K562 (cell line): ENCODE measurements at regions not wholly inside any gene's neighbourhood (a gene's known extent, or its start where the extent isn't known, plus 50 kb on each side); places are given as distances from the start of the nearest gene placed in this dataset.

Source experiments
- CAMTA2 ChIP-seq: fragments of 250-450 bp; sonication (Bioruptor Pico); conservative IDR thresholded peaks from 2 replicates; pipeline ENCODE4 v1.5.1; 2022
- CHD4 ChIP-seq: fragments of 200-600 bp; sonication (generic); IDR thresholded peaks from 3 replicates; pipeline ENCODE4 v1.6.1; 2012; ENCODE audit warnings: low read depth, mild to moderate bottlenecking, mixed read lengths, low read length, inconsistent platforms; ENCODE audit not compliant: insufficient read depth, insufficient replicate concordance, poor library complexity, severe bottlenecking
- CLOCK ChIP-seq: fragments of 250-450 bp; sonication (Bioruptor Pico); IDR thresholded peaks from 2 replicates; pipeline ENCODE4 v1.4.0; 2020; ENCODE audit warnings: mild to moderate bottlenecking, moderate library complexity, borderline replicate concordance
- CREM ChIP-seq: IDR thresholded peaks from 2 replicates; pipeline ENCODE4 v1.6.1; 2014; ENCODE audit warnings: antibody characterized with exemption, low read depth
- ILK ChIP-seq: fragments of 450-650 bp; IDR thresholded peaks from 2 replicates; pipeline ENCODE4 v1.6.1; 2016; ENCODE audit warnings: missing genetic modification characterization, low read depth, mild to moderate bottlenecking, missing compliant biosample characterization, moderate library complexity, borderline replicate concordance
- KDM2B ChIP-seq: fragments of 250-450 bp; sonication (Bioruptor Pico); IDR thresholded peaks from 2 replicates; pipeline ENCODE4 v1.8.0; 2021; ENCODE audit warnings: mild to moderate bottlenecking, moderate library complexity
- MAFK ChIP-seq: IDR thresholded peaks from 2 replicates; pipeline ENCODE4 v1.6.1; 2011; ENCODE audit warnings: low read length, improper control_type of control experiment
- MECOM ChIP-seq: fragments of 250-450 bp; sonication (Bioruptor Pico); IDR thresholded peaks from 2 replicates; pipeline ENCODE4 v1.8.0; 2022; ENCODE audit warnings: inconsistent platforms
- SMARCA4 ChIP-seq: fragments of 450-650 bp; IDR thresholded peaks from 2 replicates; pipeline ENCODE4 v1.6.1; 2016
- TCFL5 ChIP-seq: fragments of 250-450 bp; sonication (Bioruptor Pico); conservative IDR thresholded peaks from 2 replicates; pipeline ENCODE4 v1.6.1; 2021; ENCODE audit warnings: mild to moderate bottlenecking, moderate library complexity, matching md5 sums
- TRIM28 ChIP-seq: fragments of 450-650 bp; IDR thresholded peaks from 2 replicates; pipeline ENCODE4 v1.6.1; 2017
- ZNF79 ChIP-seq: fragments of 250-450 bp; sonication (Bioruptor Pico); IDR thresholded peaks from 2 replicates; pipeline ENCODE4 v1.4.0; 2020; ENCODE audit warnings: low read depth, mild to moderate bottlenecking, moderate library complexity
- TF ChIP-seq, protein P1 (sequence below): fragments of 450-650 bp; IDR thresholded peaks from 2 replicates; pipeline ENCODE4 v1.6.1; 2016; ENCODE audit warnings: low read depth, mild to moderate bottlenecking, moderate library complexity
- TF ChIP-seq, protein P2 (sequence below), 2 experiments: fragments of 450-650 bp; IDR thresholded peaks; 2 replicates each; pipeline ENCODE4 v1.6.1; 2016
- TF ChIP-seq, protein P3 (sequence below): fragments of 250-450 bp; sonication (Bioruptor Pico); IDR thresholded peaks from 2 replicates; pipeline ENCODE4 v1.8.0; 2022; ENCODE audit warnings: inconsistent platforms
- TF ChIP-seq, protein P4 (sequence below): IDR thresholded peaks from 2 replicates; pipeline ENCODE4 v1.6.1; 2014; ENCODE audit warnings: antibody characterized with exemption
- TF ChIP-seq, protein P5 (sequence below): IDR thresholded peaks from 3 replicates; pipeline ENCODE4 v1.6.1; 2011; ENCODE audit warnings: borderline replicate concordance, mild to moderate bottlenecking; ENCODE audit not compliant: insufficient read length, insufficient read depth

DNA sequence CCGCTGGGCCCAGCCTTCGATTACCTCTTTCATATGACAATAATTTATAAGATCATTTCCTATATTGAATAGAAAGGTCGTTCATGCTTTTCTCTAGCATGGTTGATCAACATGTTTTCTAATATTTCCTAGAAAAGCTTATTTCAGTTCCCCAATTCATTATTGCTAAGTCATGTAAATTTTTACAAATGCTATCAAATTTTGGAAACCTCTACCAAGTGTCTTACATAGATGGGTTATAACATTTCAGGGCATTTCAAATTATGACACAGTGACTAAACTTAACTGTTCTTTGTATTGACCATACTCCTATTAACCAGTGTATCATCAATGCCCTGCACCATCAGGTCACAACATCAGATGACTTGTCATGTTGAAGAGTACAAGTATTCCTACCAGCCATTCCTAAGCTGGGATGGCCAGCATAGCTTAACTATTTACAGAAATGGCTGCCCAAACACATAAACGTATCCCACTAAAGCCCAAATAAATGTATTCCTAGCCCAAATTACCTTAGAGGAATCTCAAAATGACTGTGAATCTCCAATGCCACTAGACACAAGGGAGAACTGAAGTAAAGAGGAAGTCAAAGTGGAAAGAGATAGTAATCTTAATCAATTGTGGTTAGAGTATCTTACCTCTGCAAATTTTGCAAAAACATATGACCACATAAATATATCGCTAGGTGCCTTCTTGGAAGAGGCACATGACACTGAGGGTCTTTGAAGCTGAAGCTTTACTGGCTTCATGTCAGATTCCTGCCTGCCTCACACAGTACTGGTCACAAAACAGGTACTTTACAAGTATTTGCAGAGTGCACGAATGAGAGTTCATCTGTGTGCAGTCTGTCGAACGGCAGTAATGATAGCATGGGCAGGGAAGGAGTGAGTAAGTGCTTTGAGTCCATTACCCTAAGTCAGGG, 87.3 kb upstream of the TLK1 start (continued):
- no peak for TF ChIP-seq CLOCK (CRISPR knock-in tag)
- TF ChIP-seq, protein P1, sequence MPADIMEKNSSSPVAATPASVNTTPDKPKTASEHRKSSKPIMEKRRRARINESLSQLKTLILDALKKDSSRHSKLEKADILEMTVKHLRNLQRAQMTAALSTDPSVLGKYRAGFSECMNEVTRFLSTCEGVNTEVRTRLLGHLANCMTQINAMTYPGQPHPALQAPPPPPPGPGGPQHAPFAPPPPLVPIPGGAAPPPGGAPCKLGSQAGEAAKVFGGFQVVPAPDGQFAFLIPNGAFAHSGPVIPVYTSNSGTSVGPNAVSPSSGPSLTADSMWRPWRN, result peak; percentile 58; the same call in 1 of the 2 replicates
- peak; percentile 81 for TF ChIP-seq SMARCA4
- no peak for TF ChIP-seq TRIM28
- TF ChIP-seq MAFK, result peak; percentile 33; the same call in 1 of the 2 replicates
- TF ChIP-seq, protein P2, sequence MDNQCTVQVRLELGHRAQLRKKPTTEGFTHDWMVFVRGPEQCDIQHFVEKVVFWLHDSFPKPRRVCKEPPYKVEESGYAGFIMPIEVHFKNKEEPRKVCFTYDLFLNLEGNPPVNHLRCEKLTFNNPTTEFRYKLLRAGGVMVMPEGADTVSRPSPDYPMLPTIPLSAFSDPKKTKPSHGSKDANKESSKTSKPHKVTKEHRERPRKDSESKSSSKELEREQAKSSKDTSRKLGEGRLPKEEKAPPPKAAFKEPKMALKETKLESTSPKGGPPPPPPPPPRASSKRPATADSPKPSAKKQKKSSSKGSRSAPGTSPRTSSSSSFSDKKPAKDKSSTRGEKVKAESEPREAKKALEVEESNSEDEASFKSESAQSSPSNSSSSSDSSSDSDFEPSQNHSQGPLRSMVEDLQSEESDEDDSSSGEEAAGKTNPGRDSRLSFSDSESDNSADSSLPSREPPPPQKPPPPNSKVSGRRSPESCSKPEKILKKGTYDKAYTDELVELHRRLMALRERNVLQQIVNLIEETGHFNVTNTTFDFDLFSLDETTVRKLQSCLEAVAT (IDR thresholded peaks at IDR 0.05), result peak in 1 of 2 experiments; percentile 76; a peak in 2 of 4 replicates
- TF ChIP-seq MECOM (CRISPR knock-in tag), result no peak
- no peak for TF ChIP-seq CREM
- TF ChIP-seq CAMTA2 (CRISPR knock-in tag), result no peak
- TF ChIP-seq CHD4, result peak; percentile 14
- TF ChIP-seq ILK, result no peak
- TF ChIP-seq, protein P3, sequence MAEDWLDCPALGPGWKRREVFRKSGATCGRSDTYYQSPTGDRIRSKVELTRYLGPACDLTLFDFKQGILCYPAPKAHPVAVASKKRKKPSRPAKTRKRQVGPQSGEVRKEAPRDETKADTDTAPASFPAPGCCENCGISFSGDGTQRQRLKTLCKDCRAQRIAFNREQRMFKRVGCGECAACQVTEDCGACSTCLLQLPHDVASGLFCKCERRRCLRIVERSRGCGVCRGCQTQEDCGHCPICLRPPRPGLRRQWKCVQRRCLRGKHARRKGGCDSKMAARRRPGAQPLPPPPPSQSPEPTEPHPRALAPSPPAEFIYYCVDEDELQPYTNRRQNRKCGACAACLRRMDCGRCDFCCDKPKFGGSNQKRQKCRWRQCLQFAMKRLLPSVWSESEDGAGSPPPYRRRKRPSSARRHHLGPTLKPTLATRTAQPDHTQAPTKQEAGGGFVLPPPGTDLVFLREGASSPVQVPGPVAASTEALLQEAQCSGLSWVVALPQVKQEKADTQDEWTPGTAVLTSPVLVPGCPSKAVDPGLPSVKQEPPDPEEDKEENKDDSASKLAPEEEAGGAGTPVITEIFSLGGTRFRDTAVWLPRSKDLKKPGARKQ (CRISPR knock-in tag), result no peak
- TF ChIP-seq TCFL5 (CRISPR knock-in tag), result no peak
- 0 out of 2 replicates have a peak, but pooled peaks have one; percentile 28 for TF ChIP-seq ZNF79
- TF ChIP-seq, protein P4, sequence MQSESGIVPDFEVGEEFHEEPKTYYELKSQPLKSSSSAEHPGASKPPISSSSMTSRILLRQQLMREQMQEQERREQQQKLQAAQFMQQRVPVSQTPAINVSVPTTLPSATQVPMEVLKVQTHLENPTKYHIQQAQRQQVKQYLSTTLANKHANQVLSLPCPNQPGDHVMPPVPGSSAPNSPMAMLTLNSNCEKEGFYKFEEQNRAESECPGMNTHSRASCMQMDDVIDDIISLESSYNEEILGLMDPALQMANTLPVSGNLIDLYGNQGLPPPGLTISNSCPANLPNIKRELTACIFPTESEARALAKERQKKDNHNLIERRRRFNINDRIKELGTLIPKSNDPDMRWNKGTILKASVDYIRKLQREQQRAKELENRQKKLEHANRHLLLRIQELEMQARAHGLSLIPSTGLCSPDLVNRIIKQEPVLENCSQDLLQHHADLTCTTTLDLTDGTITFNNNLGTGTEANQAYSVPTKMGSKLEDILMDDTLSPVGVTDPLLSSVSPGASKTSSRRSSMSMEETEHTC, result peak; percentile 76; the same call in 1 of the 2 replicates
- TF ChIP-seq, protein P5, sequence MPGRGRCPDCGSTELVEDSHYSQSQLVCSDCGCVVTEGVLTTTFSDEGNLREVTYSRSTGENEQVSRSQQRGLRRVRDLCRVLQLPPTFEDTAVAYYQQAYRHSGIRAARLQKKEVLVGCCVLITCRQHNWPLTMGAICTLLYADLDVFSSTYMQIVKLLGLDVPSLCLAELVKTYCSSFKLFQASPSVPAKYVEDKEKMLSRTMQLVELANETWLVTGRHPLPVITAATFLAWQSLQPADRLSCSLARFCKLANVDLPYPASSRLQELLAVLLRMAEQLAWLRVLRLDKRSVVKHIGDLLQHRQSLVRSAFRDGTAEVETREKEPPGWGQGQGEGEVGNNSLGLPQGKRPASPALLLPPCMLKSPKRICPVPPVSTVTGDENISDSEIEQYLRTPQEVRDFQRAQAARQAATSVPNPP, result no peak
- TF ChIP-seq KDM2B (CRISPR knock-in tag), result no peak
